ENCODE measurements at regions not wholly inside any gene's neighbourhood (a gene's known extent, or its start where the extent isn't known, plus 50 kb on each side); places are given as distances from the start of the nearest gene placed in this dataset.

- TF ChIP-seq ETV6 (CRISPR knock-in tag; IDR thresholded peaks at IDR 0.05) (no peak), CREB1 (CRISPR knock-in tag; IDR thresholded peaks at IDR 0.05) (no peak), ATF2 (CRISPR knock-in tag; IDR thresholded peaks at IDR 0.05; ENCODE audit: borderline replicate concordance, low read depth) (no peak), TCF7 (CRISPR knock-in tag; IDR thresholded peaks at IDR 0.05; ENCODE audit: low read depth) (no peak), GABPB1 (CRISPR knock-in tag; IDR thresholded peaks at IDR 0.05) (no peak), ZNF416 (CRISPR knock-in tag; IDR thresholded peaks at IDR 0.05) (no peak)
- TF ChIP-seq, protein P1, sequence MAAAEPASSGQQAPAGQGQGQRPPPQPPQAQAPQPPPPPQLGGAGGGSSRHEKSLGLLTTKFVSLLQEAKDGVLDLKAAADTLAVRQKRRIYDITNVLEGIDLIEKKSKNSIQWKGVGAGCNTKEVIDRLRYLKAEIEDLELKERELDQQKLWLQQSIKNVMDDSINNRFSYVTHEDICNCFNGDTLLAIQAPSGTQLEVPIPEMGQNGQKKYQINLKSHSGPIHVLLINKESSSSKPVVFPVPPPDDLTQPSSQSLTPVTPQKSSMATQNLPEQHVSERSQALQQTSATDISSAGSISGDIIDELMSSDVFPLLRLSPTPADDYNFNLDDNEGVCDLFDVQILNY (CRISPR knock-in tag; IDR thresholded peaks at IDR 0.05) = no peak
- TF ChIP-seq, protein P2, sequence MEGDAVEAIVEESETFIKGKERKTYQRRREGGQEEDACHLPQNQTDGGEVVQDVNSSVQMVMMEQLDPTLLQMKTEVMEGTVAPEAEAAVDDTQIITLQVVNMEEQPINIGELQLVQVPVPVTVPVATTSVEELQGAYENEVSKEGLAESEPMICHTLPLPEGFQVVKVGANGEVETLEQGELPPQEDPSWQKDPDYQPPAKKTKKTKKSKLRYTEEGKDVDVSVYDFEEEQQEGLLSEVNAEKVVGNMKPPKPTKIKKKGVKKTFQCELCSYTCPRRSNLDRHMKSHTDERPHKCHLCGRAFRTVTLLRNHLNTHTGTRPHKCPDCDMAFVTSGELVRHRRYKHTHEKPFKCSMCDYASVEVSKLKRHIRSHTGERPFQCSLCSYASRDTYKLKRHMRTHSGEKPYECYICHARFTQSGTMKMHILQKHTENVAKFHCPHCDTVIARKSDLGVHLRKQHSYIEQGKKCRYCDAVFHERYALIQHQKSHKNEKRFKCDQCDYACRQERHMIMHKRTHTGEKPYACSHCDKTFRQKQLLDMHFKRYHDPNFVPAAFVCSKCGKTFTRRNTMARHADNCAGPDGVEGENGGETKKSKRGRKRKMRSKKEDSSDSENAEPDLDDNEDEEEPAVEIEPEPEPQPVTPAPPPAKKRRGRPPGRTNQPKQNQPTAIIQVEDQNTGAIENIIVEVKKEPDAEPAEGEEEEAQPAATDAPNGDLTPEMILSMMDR (IDR thresholded peaks at IDR 0.05) = no peak
- TF ChIP-seq, protein P3, sequence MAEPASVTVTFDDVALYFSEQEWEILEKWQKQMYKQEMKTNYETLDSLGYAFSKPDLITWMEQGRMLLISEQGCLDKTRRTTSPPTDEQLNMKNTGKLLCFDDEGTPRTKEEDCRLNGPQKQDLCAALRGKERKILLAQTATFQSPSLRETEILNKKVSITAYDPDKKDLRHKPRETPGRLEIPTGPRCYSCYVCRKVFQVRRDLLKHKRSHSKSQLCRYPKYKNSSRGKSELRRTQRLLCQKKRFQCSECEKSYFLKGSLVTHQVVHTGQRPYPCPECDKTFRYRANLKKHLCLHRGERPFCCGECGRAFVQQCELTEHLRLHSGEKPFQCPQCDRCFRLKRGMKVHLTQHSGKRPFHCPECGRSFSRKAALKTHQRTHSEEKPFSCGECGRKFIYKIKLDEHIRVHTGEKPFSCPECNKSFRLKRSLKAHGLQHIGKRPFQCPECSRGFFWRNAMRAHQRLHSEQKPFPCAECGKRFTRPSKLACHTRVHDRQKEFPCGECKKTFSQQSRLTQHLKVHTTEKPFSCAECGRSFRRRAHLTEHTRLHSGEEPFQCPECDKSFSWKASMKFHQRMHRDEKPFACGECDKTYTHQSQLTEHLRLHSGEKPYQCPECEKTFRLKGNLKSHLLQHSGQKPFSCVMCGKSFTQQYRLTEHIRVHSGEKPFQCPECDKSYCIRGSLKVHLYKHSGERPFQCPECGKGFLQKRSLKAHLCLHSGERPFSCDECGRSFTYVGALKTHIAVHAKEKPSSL (CRISPR knock-in tag; conservative IDR thresholded peaks at IDR 0.05) = no peak
- TF ChIP-seq, protein P4, sequence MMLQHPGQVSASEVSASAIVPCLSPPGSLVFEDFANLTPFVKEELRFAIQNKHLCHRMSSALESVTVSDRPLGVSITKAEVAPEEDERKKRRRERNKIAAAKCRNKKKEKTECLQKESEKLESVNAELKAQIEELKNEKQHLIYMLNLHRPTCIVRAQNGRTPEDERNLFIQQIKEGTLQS (CRISPR knock-in tag; conservative IDR thresholded peaks at IDR 0.05) = no peak
These were observed 1562.4 kb upstream of the SEL1L start for GRCh38 chr14:83096092-83096491.

Measured in WTC11 (cell line).